Astrocyte (in vitro differentiated cells and primary cell): ENCODE measurements at regions not wholly inside any gene's neighbourhood (a gene's known extent, or its start where the extent isn't known, plus 50 kb on each side); places are given as distances from the start of the nearest gene placed in this dataset.

Source experiments
- CTCF ChIP-seq: IDR thresholded peaks from 2 replicates; pipeline ENCODE4 v1.5.1; 2011; ENCODE audit warnings: low read depth, mild to moderate bottlenecking, inconsistent platforms, low read length, moderate library complexity; ENCODE audit not compliant: insufficient read depth
- EZH2 ChIP-seq: IDR thresholded peaks from 2 replicates; pipeline ENCODE4 v1.6.1; 2012; ENCODE audit warnings: mild to moderate bottlenecking, low read length, inconsistent platforms; ENCODE audit not compliant: insufficient read depth

DNA sequence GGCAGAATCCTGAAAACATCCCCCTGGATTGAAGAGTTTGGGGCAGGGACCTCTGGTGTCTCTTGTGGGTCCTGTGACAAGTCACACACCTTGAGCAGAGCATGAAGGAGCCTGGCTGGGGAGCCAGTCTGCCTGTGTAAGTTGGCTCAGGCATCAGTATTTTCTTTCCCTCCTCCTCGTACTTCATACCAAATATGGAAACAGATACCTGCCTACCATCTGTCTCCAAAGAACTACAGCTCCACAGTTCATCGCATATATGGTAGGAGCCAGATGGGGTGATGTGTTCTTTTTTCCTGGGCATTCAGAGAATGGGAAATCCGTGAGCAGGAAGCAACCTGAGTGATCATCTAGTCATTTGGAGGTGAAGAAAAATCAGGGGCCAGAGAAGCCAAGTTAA, 177.3 kb upstream of the RAD23B start:
- TF ChIP-seq CTCF (no peak), EZH2 (no peak)
